PC-9 (cell line): ENCODE measurements at regions not wholly inside any gene's neighbourhood (a gene's known extent, or its start where the extent isn't known, plus 50 kb on each side); places are given as distances from the start of the nearest gene placed in this dataset.

Experiments
- EZH2 ChIP-seq: fragments of 200-600 bp; sonication (generic); IDR thresholded peaks from 2 replicates; pipeline ENCODE4 v1.8.0; 2017; ENCODE audit warnings: antibody characterized with exemption, low read depth
- TF ChIP-seq, protein P1 (sequence below): fragments of 200-600 bp; sonication (generic); conservative IDR thresholded peaks from 2 replicates; pipeline ENCODE4 v1.6.1; 2017; ENCODE audit warnings: mixed run types, antibody characterized with exemption, mild to moderate bottlenecking, moderate library complexity

GRCh38 chr12:30257618-30258017 is 438.1 kb downstream of the IPO8 start:
- TF ChIP-seq, protein P1, sequence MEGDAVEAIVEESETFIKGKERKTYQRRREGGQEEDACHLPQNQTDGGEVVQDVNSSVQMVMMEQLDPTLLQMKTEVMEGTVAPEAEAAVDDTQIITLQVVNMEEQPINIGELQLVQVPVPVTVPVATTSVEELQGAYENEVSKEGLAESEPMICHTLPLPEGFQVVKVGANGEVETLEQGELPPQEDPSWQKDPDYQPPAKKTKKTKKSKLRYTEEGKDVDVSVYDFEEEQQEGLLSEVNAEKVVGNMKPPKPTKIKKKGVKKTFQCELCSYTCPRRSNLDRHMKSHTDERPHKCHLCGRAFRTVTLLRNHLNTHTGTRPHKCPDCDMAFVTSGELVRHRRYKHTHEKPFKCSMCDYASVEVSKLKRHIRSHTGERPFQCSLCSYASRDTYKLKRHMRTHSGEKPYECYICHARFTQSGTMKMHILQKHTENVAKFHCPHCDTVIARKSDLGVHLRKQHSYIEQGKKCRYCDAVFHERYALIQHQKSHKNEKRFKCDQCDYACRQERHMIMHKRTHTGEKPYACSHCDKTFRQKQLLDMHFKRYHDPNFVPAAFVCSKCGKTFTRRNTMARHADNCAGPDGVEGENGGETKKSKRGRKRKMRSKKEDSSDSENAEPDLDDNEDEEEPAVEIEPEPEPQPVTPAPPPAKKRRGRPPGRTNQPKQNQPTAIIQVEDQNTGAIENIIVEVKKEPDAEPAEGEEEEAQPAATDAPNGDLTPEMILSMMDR: no peak
- TF ChIP-seq EZH2: no peak
